ENCODE measurements at regions not wholly inside any gene's neighbourhood (a gene's known extent, or its start where the extent isn't known, plus 50 kb on each side); places are given as distances from the start of the nearest gene placed in this dataset.
"Not testable (repeated sequence)": the region's sequence is repeated elsewhere in the genome, so short reads cannot be mapped to it uniquely, and the experiment has no call there.

DNA sequence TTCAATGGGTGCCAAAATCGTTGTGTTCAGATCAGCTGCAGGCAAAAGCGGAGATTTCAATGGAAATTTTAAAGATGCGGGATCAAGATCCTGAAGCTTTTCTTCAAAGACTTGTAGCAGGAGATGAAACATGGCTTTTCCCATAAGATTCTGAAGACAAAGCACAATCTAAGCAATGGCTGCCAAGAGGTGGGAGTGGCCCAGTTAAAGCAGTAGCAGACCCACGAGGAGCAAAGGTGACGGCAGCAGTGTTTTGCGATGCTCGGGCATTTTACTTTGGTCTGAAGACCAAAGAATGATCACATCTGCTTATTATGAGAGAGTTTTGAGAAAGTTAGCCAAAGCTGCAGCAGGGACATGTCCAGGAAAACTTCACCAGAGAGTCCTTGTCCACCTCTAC, 222.9 kb downstream of the DSC3 start:
- no peak for DNase-seq

- DNase-seq: no peak
These were observed 228.1 kb downstream of the DSC3 start for GRCh38 chr18:30814446-30814845.

DNA sequence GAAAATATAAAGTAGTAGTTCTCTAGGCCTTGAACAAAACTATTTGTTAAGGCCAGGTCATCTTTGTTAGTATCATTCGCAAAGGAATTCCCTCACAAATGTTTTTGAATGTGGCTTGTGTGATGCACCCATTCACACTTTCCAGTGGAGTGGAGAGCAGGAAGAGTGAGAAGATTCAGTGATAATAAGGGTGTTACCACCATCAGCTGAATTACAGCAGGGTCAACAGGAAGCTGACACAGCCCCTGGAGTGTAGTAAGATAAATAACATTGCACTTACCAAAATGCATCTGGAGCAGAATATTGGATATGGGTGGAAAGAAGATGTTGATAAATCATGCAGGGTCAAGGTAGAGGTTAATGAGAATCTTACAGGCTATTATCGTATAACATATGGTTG, 231.0 kb downstream of the DSC3 start:
- DNase-seq: no peak

GRCh38 chr18:30810580-30810979, 232.0 kb downstream of the DSC3 start:
- DNase-seq: no peak

DNA sequence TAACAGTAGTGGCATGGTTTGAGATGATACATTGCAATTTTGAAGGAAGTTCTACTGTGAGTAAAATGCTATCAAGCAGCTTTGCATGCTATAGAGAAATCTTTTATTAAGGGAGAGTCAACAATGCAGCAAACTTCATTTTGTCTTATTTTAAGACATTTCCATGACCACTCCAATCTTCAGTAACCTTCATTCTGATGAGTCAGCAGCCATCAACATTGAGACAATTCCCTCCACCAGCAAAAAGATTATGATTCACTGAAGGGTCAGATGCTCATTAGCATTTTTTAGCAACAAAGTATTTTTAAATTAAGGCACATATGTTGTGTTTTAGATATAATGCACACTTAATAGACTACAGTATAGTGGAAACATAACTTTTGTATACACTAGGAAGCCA, 235.7 kb downstream of the DSC3 start:
- no peak for DNase-seq

DNA sequence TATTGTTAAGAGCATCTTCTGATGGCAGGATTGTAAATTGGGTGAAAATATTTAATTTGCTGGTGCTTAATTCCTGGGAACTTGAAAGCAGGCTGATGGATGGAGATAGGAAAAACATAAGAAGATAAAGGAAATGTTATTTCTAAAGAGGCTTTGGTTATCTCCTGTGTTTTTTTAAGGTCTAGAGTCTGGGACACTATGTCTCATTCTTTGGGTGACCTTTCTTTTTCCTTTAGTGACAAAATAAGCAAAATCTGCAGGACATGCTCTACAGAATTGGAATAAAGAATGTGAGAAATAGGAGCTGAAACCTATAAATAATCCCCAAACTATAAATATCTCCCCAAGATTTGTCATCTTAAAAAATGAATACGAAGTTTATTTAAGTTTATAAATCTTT, 241.7 kb downstream of the DSC3 start:
- DNase-seq: no peak

GRCh38 chr18:30792051-30792450, 250.5 kb downstream of the DSC3 start:
- DNase-seq: no peak

GRCh38 chr18:30788411-30788991, 254.0 kb downstream of the DSC3 start:
- not testable (repeated sequence) for DNase-seq

DNA sequence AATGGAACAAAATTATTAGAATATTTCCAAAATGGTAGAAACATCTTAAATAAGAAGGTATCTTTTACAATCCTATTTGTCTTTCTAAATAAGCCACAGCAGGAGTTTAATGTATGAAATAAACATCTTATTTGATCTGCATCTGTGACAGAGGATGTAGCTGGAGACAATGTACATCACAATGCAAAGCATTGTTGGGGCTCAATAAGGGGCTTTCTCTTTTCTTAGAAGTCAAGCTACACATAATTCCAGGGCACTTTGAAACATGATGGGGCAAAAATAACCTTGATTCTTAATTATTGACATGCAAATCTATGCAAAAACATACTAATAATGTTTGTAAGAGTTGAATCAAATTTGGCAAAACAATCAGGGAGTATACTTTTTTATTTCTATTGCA, 255.1 kb downstream of the DSC3 start:
- no peak for DNase-seq

DNA sequence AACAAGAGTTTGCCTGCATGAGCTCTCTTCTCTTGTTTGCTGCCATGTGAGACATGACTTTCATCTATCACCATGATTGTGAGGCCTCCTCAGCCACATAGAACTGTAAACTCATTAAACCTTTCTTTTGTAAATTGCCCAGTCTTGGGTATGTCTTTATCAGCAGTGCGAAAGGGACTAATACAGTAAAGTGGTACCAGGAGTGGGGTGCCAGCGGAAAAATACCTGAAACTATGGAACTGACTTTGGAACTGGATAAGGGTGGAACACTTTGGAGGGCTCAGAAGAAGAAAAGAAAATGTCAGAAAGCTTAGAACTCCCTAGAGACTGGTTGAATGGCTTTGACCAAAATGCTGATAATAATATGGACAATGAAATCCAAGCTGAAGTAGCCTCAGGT, 260.9 kb downstream of the DSC3 start:
- DNase-seq: no peak

- DNase-seq: no peak
These were observed 266.9 kb downstream of the DSC3 start for GRCh38 chr18:30775629-30776028.

DNA sequence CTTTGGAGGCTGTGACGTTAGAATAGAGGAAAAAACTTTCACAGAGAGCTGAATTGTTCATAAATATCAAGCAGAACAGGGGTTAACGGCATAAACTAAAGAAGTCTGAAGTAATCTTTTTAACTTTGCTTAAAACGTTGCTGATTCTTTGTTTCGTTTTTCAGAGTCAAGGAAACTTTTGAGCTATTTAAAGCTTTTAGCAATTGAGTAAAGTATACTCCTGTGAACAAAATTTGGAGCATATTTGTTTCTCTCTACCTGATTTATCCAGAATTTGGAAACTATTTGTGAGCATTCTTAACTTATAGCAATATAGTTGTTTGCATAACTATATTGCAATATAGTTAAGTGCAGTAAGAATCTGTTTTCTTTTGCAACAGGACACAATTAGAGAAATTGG, 270.4 kb downstream of the DSC3 start:
- not testable (repeated sequence) for DNase-seq

DNA sequence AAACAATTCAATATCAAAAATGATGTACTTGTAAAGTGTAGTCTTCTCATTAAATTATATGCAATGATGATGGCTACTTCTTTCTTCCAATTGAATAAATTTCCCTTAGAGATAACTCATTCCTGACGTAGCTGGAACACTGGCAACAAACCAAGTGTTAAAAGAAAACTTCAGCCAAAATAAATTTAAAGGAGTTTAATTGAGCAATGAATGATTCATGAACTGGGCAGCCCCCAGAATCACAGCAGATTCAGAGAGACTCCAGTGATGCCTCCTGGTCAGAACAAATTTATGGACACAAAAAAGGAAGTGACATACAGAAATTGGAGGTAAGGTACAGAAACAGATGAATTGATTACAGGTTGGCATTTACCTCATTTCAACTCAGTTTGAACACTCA, 276.5 kb downstream of the DSC3 start:
- no peak for DNase-seq

DNA sequence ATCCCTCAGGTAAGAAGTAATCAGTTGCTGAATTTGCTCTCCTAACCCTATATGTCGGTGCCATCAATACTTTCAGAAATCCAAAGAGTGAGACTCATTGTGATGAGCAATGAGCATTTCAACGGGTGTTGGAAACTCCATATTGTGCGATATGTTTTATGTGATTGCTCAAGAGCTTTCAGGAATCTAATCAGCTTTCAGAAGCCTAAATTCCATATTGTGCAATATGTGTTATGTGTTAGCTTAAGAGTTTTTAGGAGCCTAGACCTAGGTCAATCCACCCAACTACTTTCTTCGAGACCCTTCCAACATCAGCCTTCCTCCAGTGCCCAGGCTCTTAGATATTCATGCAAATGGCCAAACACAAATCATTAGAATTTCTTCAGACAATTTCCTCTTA, 277.3 kb downstream of the DSC3 start:
- no peak for DNase-seq

- no peak for DNase-seq
These were observed 278.6 kb downstream of the DSC3 start for GRCh38 chr18:30763902-30764350.

DNA sequence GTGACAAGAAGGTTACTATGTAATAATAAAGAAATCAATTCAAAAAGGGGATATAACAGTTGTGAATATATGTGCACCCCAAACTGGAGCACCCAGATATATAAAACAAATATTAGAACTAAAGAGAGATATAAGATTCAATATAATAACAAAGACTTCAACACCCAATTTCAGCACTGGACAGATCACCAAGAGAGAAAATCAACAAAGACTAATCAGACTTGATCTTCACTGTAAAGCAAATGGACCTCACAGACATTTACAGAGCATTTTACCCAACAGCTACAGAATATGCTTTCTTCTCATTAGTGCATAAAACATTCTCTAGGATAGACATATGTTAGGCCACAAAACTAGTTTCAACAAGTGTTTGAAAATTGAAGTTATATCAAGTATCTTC, 287.7 kb downstream of the DSC3 start:
- DNase-seq: no peak

GRCh38 chr18:30748541-30748940, 294.0 kb downstream of the DSC3 start:
- peak; percentile 80 for DNase-seq

DNA sequence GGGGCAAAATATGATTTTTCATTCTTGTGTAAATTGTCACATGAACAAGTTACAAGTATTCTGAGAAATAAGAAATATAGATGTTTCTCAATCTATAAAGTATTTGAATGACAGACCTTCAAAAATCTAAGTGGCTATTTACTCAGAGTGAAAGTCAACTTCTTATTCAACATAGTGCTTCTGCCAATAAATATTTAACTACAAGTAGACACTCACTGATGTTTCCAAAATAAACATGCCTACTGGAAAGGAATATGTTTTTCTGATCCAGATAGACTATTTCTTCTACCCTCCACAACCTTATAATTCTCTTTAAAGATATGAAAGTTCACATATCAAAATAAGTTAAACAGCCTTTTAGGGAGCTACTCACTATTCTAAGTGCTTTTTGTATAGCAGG, 296.3 kb downstream of the DSC3 start:
- DNase-seq: no peak

DNA sequence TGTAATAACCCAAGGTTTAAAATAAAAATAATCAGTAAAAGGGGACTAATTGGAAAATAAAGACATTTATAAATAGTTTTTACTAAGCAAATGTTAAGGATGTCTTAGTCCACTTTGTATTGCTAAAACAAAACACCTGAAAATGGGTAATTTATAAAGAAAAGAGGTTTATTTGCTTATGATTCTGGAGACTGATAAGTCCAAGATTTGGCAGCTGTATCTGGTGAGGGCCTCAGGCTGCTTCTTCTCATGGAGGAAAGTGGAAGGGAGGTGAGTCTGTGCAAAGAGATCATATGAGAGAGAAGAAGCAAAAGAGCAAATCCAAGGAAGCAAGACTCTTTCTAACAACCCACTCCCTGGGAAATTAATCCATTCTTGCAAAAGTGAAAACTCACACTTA, 299.5 kb downstream of the DSC3 start:
- no peak for DNase-seq

DNA sequence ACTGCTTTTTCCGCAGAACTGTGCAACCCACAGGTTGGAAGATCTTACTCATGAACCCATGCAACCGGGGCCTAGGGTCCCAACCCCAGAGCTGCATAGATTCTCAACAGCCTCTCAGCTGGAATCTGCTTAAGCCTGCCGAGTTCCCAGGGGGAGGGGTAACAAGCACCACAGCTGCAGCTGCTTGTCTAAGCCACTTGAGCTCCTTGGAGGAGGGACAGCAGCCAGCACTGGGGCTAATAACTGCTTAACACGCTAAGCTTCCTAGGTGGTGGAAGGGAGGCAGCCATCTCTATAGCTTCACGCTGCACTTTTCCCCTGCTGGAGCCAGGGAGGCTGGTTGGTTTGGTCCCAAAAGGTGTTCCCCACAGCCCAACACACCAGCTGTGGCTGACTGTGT, 311.6 kb downstream of the DSC3 start:
- no peak for DNase-seq

GRCh38 chr18:30727849-30728248, 314.7 kb downstream of the DSC3 start:
- no peak for DNase-seq

DNA sequence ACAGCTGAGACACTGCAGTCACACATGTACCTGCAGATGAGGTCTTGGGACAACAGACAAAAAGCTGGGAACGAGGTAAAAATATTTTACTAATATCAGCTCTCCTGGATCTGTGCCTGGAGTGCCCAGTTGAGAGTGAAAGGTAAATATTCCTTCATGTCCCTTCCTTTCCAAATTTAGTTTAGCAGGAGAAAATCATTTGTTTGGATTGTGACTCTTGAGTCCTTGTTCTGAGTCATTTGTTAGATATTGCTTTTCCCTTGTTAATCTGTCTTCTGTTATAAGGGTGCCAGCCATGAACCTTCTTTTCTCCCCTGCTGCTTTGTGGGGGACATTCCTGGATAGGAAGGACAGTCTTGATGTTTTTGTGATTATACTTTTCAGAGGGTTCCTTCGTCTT, 329.2 kb downstream of the DSC3 start:
- DNase-seq: no peak

GRCh38 chr18:30712383-30712782, 330.2 kb downstream of the DSC3 start:
- peak; percentile 77 for DNase-seq

DNA sequence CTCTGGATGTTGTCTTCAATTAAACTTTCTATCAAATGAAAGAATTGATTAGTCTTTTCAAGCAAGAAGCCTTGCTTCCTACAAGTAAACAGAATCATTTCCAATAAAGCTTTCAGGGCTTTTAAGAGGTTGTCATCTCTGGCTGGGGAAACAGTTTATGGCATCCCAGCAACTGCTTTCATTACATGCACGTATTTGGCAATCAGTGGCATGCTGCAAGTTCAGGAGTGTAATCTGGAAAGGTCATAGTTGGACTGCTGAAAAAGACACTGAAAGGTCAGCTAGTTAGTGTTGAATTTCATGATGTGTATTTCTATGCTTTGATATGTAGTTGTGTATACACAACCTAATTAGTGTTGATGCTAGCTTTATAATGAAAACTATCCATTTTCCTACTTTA, 332.9 kb downstream of the DSC3 start:
- no peak for DNase-seq

DNA sequence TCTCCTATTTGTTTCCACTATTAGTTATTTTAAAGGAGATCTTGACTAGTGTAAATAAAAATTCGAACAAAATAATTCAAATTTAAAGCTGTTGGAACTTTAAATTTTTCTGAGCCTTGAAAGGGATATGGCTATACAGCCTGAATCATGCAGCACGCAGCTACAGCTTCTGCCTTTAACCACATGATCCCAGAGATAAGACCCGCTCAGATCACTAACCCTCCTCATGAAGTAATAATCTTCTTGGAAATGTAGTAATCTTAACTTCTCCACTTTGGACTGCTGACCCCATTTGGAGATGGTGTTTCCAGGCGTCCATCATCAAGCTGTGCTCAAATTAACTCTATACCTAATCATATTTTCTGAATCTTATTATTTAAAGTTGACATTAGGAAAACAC, 336.6 kb downstream of the DSC3 start:
- no peak for DNase-seq

DNA sequence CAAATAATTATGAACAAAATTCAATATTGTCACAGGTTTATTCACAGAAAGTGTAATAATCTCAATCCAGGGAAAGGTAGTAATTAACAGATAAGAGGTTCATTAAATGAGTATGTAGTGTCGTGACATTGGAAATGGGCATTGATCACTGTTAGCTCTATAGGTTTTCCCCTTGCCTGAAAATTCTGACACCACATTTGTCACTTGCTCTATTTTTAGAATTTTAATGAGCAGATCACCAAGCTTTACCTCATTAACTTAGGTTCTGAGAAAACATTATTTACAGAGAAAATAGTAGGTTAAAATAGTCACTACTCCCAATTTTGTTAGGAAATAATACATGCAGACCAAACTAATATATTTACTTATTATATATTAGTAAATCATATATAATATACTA, 344.0 kb downstream of the DSC3 start:
- DNase-seq: no peak
